HepG2 (cell line): ENCODE measurements at regions not wholly inside any gene's neighbourhood (a gene's known extent, or its start where the extent isn't known, plus 50 kb on each side); places are given as distances from the start of the nearest gene placed in this dataset.

ENCODE experiments used
- ATAC-seq: fragments of 200-7000 bp; cut with Tn5 transposase; 3 replicates; pipeline ENCODE4 v1.9.1; 2020; ENCODE audit warnings: mild to moderate bottlenecking, moderate library complexity
- BruUV-seq: library from RNA; stranded (reverse); fragments of 400-500 nt; replicated peaks from 2 replicates; lab custom pipeline; 2021; lab: Mats Ljungman, UMichigan
- CTCF ChIA-PET: fragments of 300-600 bp; formaldehyde crosslinking; extraction: SDS; loops from one replicate; lab custom pipeline; 2021; ENCODE audit warnings: low total read pairs, inconsistent platforms, low intra/inter-chr PET ratio; lab: Yijun Ruan, JAX
- POLR2A ChIA-PET: fragments of 350-600 bp; sonication (Branson Sonifier 250); formaldehyde crosslinking; loops from one replicate; lab custom pipeline; 2020; ENCODE audit warnings: antibody characterized with exemption, inconsistent platforms; lab: Yijun Ruan, JAX
- DNase-seq: peaks from one replicate; pipeline ENCODE4 v3.0.0-alpha.2; 2015; ENCODE audit warnings: low spot score
- FAIRE-seq: peaks from 3 replicates; lab custom pipeline; 2011; peaks lifted over from hg19 to GRCh38; lab: Jason Lieb, UNC
- H2AFZ ChIP-seq: one replicate; pipeline ENCODE4 v1.6.1; 2011; ENCODE audit warnings: low read length, inconsistent platforms
- H3K27ac ChIP-seq: fragments of 300-600 bp; 3 replicates; pipeline ENCODE4 v1.8.0; 2011; ENCODE audit warnings: mixed run types, mild to moderate bottlenecking, mixed read lengths, low read length, inconsistent platforms; ENCODE audit not compliant: insufficient read depth; ENCODE audit errors: extremely low read length
- H3K27me3 ChIP-seq, 2 experiments: fragments of 200-600 bp in 1 of 2; 2 replicates in 1 of 2; 3 replicates in 1 of 2; pipeline versions ENCODE4 v1.6.0 to v1.8.0; 2011; ENCODE audit warnings: low read length in 2 of 2, mild to moderate bottlenecking in 2 of 2, moderate library complexity in 2 of 2, inconsistent platforms in 1 of 2; ENCODE audit not compliant: insufficient read depth in 2 of 2, control insufficient read depth in 1 of 2
- H3K36me3 ChIP-seq, 2 experiments: fragments of 200-600 bp in 1 of 2; replicated peaks in 1 of 2; 2 replicates in 1 of 2; 3 replicates in 1 of 2; pipeline versions ENCODE4 v1.5.1 to v1.8.0; 2011; ENCODE audit warnings: low read length in 2 of 2, inconsistent platforms in 1 of 2; ENCODE audit not compliant: insufficient read depth in 2 of 2, control insufficient read depth in 1 of 2
- H3K4me1 ChIP-seq: 2 replicates; pipeline ENCODE4 v1.5.1; 2012; ENCODE audit warnings: low read length, inconsistent platforms; ENCODE audit not compliant: insufficient read depth
- H3K4me2 ChIP-seq: 2 replicates; pipeline ENCODE4 v1.6.0; 2011; ENCODE audit warnings: low read depth, low read length, inconsistent platforms
- H3K4me3 ChIP-seq, 3 experiments: fragments of 200-600 bp in 1 of 3; sonication (generic), shearing (Covaris generic) in 1 of 3; replicated peaks in 1 of 3; 2 replicates each; pipeline ENCODE4 v1.5.1; 2011 to 2016; ENCODE audit warnings: low read length in 3 of 3, inconsistent platforms in 2 of 3, low read depth in 2 of 3, mild to moderate bottlenecking in 2 of 3, control low read depth in 1 of 3, mixed read lengths in 1 of 3; ENCODE audit not compliant: insufficient read depth in 1 of 3
- H3K79me2 ChIP-seq: one replicate; pipeline ENCODE4 v1.6.1; 2011; ENCODE audit warnings: low read length, inconsistent platforms; ENCODE audit not compliant: insufficient read depth
- H3K9ac ChIP-seq: 2 replicates; pipeline ENCODE4 v1.6.0; 2011; ENCODE audit warnings: mild to moderate bottlenecking, low read depth, low read length, inconsistent platforms; ENCODE audit not compliant: insufficient read depth
- H3K9me3 ChIP-seq: 2 replicates; pipeline ENCODE4 v1.5.1; 2012; ENCODE audit warnings: mild to moderate bottlenecking, low read length
- H4K20me1 ChIP-seq: 2 replicates; pipeline ENCODE4 v1.6.0; 2011; ENCODE audit warnings: inconsistent platforms, mild to moderate bottlenecking, low read length, moderate library complexity; ENCODE audit not compliant: insufficient read depth
- ATRX ChIP-seq: sonication (generic); formaldehyde crosslinking; IDR thresholded peaks from 2 replicates; pipeline ENCODE4 v1.4.0; 2020; ENCODE audit warnings: missing genetic modification reagents, borderline replicate concordance
- GTF2F1 ChIP-seq: fragments of 150-350 bp; IDR thresholded peaks from 2 replicates; pipeline ENCODE4 v1.6.1; 2014; ENCODE audit warnings: low read length
- KDM1A ChIP-seq: IDR thresholded peaks from 2 replicates; pipeline ENCODE4 v1.6.1; 2016; ENCODE audit warnings: missing compliant biosample characterization
- MAZ ChIP-seq, 2 experiments: sonication (generic) in 1 of 2; formaldehyde crosslinking in 1 of 2; IDR thresholded peaks; 2 replicates each; pipeline versions ENCODE4 v1.5.0 to v1.6.1; 2012 to 2020; ENCODE audit warnings: low read depth in 2 of 2, mild to moderate bottlenecking in 2 of 2, borderline replicate concordance in 1 of 2, improper control_type of control experiment in 1 of 2, low read length in 1 of 2, missing genetic modification reagents in 1 of 2, moderate library complexity in 1 of 2
- ZBTB21 ChIP-seq: sonication (generic); formaldehyde crosslinking; IDR thresholded peaks from 2 replicates; pipeline ENCODE4 v1.4.0; 2020; ENCODE audit warnings: missing genetic modification reagents
- WGBS: methylation state at CpG from one replicate; pipeline ENCODE4 v1.1.6; 2017; ENCODE audit warnings: low lambda C conversion rate; 5-methylcytosine and 5-hydroxymethylcytosine counted together
- in situ Hi-C: cut with HindIII; loops from 2 replicates; pipeline ENCODE4 v1.10.0; 2017; ENCODE audit warnings: low pct_unique_long_range_greater_than_20kb; ENCODE audit not compliant: extremely low pct_ligation_motif_present
- intact Hi-C: fragments of 100-400 bp; cut with micrococcal nuclease; formaldehyde crosslinking; loops from one replicate; pipeline ENCODE4 v1.10.0; 2022; ENCODE audit not compliant: unreplicated experiment

DNA sequence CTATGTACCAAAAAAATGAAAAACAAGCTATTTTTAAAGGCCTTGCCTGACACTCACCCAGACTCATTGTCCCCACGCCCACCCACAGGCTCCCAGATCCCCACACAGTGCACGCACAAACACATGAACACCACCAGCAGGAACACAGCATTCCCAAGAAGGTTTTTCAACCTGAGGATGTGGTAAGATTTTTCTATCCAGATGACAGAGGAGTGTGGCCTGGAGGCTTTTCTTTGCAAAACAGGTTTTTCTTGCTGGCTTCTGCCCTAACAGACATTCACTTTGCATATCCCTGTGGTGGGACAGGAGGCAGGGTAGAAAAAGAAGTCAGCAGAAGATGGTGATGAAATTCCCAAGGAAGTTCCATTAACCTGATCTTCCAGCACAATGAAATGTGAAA is 97.8 kb downstream of the KLF12 start (continued):
- TF ChIP-seq MAZ (IDR thresholded peaks at IDR 0.05; ENCODE audit: borderline replicate concordance, low read depth, low read length) (no peak), MAZ (CRISPR knock-in tag; IDR thresholded peaks at IDR 0.05; ENCODE audit: low read depth) (no peak), ZBTB21 (no peak)
- TF ChIP-seq, all 625 proteins: peak for 0

DNA sequence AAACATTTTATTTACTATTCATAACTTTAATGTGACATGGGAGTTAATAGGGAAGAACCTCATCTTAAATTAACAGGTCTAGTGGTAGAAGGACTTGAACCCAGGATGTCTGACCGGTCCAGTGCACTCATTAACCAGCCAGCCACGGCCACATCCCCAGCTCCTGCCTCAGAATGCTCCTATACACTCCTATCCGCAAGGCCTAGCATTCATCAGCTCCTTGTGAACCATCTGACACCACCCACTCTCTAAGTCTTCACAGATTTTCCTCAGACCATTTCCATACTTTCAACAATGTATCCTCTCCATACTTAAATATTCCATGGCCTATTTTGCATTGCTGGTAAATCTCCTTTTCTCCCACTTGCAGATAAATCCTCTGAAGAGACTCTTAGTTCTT is 98.3 kb downstream of the KLF12 start:
- no peaks in the 10 kb centered on the region for H3K9me3 ChIP-seq
- no peaks in the 10 kb centered on the region for H3K36me3 ChIP-seq
- no peak for TF ChIP-seq GTF2F1
- TF ChIP-seq, all 625 proteins: peak for 0
- ATAC-seq (no peak), DNase-seq (no peak), FAIRE-seq (no peak)
- H2AFZ ChIP-seq, result no peak overlapping the region
- intact Hi-C loops (no loop called here), in situ Hi-C loops (no loop called here)
- no TSS peak for BruUV-seq
- no peaks in the 10 kb centered on the region for H3K4me1 ChIP-seq
- no peaks in the 10 kb centered on the region for H4K20me1 ChIP-seq
- H3K27ac ChIP-seq, result no peak overlapping the region
- H3K27me3 ChIP-seq, result no peaks in the 10 kb centered on the region
- H3K9ac ChIP-seq, result no peak overlapping the region
- POLR2A ChIA-PET, result no interaction called here
- CTCF ChIA-PET, result no interaction called here
- no peaks in the 10 kb centered on the region for H3K79me2 ChIP-seq
- 38% methylated on average over 3 of the region's 3 CpGs for WGBS
- H3K4me2 ChIP-seq, result no peak overlapping the region
- no peak overlapping the region for H3K4me3 ChIP-seq

DNA sequence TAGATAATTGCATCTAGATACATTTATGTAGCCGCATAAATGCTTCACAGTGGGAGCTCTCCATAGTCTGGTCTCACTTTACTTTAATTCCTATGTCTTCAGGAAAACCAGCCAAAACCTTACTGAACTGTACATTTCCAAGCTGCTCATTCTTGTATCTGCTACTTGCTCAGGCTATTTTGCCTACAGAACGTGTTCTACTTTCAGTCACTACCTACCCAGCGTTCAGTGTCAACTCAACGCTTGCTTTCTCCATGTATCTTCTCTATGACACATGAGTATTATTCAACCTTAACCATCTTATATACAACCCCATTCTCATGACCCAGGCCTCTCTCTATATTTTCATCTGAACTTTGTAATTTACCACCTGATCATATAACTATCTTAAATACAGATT is 101.9 kb downstream of the KLF12 start:
- no TSS peak for BruUV-seq
- FAIRE-seq (no peak), DNase-seq (no peak), ATAC-seq (no peak)
- TF ChIP-seq ATRX (CRISPR knock-in tag), result no peak
- TF ChIP-seq KDM1A (CRISPR knock-in tag), result no peak
- in situ Hi-C loops (no loop called here), intact Hi-C loops (loop anchor here (5.0 kb wide), 1 partner anchor 100 kb away; the partner anchor contains the start of gene KLF12)
- H3K27me3 ChIP-seq, result no peaks in the 10 kb centered on the region
- H3K9me3 ChIP-seq, result no peaks in the 10 kb centered on the region
- no peaks in the 10 kb centered on the region for H4K20me1 ChIP-seq
- H3K9ac ChIP-seq, result no peak overlapping the region
- H3K27ac ChIP-seq, result no peak overlapping the region
- WGBS, result 65% methylated on average over 4 of the region's 4 CpGs
- H3K4me1 ChIP-seq, result no peaks in the 10 kb centered on the region
- ChIA-PET CTCF (no interaction called here), POLR2A (no interaction called here)
- no peak overlapping the region for H2AFZ ChIP-seq
- no peak overlapping the region for H3K4me2 ChIP-seq
- no peak overlapping the region for H3K4me3 ChIP-seq
- H3K36me3 ChIP-seq, result no peaks in the 10 kb centered on the region
- no peaks in the 10 kb centered on the region for H3K79me2 ChIP-seq
